Left ventricle myocardium superior (tissue), 1 donor: ENCODE measurements at regions not wholly inside any gene's neighbourhood (a gene's known extent, or its start where the extent isn't known, plus 50 kb on each side); places are given as distances from the start of the nearest gene placed in this dataset.

Experiments
- ATAC-seq: fragments of 200-7000 bp; cut with Tn5 transposase; one replicate; pipeline ENCODE4 v1.9.1; 2020; ENCODE audit warnings: mild to moderate bottlenecking, moderate library complexity
- DNase-seq: peaks from one replicate; pipeline ENCODE4 v3.0.0-alpha.2; 2020
- intact Hi-C: fragments of 100-400 bp; cut with micrococcal nuclease; formaldehyde crosslinking; loops from one replicate; pipeline ENCODE4 v1.11.0; 2022
- donor health status: DM: no; HTN: yes; CAD: no; lungs with severe emphysema.

GRCh38 chr18:78739882-78740677, 239.5 kb upstream of the SALL3 start:
- intact Hi-C loops = no loop called here
- no peak for ATAC-seq
- DNase-seq = no peak

DNA sequence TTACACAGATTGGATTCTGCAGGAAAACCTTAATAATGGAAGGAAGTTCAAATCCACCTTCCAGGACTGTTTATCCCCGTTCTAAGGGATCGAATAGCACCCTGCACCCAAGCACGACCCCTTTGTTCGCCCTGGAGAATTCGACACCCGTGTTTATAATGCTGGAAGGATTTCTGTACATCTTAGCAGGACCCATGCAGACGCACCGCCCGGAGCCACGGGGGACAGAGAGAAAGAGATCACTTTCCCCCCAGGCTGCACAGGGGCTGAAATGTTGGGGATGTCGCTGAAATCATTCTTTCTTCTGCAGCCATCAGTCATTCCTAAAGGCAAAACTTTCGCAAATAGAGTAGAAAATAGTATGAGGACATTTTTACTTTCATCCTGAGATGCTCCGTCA, 238.7 kb upstream of the SALL3 start:
- ATAC-seq (no peak), DNase-seq (no peak)
- intact Hi-C loops = no loop called here

GRCh38 chr18:78741381-78742217, 238.0 kb upstream of the SALL3 start:
- no peak for DNase-seq
- intact Hi-C loops = no loop called here

DNA sequence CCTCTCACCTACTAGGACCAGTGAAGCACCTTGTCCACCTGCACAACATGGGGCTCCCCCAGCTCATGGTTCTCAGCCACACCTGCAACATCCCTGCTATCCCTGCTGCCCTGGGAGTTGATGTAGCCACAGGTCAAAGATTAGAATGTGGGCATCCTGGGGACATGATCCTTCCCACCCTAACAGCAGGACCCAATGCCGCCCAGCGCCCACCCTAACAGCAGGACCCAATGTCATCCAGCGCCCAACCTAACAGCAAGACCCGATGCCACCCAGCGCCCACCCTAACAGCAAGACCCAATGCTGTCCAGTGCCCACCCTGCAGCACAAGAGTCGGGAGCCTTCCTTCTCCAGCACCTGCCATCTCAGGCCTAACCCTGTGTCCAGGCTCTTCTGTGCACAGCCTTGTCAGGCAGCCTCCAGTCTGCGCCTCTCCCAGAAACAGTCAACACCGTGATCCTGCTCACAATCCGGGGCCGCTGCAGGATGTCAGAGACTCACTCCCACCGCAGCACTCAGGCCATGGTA, 237.3 kb upstream of the SALL3 start:
- intact Hi-C loops = no loop called here
- no peak for DNase-seq
- ATAC-seq = no peak

More at GRCh38 chr18:78741381-78742217, 238.0 kb upstream of the SALL3 start:
- no peak for ATAC-seq

GRCh38 chr18:78743078-78743477, 236.5 kb upstream of the SALL3 start:
- intact Hi-C loops = no loop called here
- ATAC-seq (no peak), DNase-seq (no peak)

DNA sequence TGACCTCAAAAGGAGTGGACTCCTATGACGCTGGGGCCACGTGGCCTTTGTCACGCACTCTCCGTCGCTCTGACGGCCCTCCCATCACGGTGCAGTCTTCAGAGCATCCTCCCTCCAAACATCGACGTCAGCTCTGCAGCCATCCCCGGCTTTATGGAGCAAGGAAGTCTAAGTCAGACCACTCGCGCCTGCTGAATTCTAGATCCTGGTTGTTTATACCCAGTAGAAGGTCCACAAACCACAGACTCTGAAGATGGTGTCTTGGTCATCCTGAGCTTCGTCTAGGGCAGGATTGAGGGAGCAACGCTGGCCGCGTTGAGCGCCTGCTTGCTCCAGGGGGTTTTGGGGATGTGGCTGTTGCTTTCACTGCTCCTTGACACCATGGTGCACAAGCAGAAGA, 228.0 kb upstream of the SALL3 start:
- ATAC-seq (no peak), DNase-seq (no peak)
- intact Hi-C loops = no loop called here

GRCh38 chr18:78753240-78753639, 226.4 kb upstream of the SALL3 start:
- ATAC-seq (no peak), DNase-seq (no peak)
- intact Hi-C loops = no loop called here

DNA sequence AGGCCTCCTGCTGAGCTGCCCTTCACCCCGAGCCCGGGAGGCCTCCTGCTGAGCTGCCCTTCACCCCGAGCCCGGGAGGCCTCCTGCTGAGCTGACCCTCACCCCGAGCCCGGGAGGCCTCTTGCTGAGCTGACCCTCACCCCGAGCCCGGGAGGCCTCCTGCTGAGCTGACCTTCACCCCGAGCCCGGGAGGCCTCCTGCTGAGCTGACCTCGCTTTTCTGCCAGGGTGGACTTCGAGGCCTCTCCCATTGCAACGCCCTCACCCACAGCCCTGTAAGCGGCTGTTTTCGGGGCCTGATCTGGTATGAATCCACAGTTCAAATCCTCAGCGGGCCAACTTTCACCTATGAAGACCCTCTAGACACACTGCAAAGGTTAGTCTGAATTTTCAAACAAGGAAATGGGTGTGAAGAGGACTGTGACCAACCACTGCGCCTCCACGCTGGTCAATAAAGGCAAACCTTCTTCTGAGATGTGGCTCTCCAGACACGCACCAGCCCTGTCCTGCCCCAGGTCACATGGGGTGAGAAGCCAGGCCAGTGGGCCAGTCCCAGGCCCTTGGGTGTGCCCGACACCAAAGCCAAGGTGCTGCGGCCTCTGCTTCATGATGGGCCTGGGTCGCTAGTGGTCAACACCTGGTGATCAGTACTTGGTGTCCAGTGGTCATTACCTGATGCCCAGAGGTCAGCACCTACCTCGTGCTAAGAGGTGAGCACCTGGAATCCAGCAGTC, 225.1 kb upstream of the SALL3 start:
- no peak for DNase-seq
- intact Hi-C loops = no loop called here
- no peak for ATAC-seq

DNA sequence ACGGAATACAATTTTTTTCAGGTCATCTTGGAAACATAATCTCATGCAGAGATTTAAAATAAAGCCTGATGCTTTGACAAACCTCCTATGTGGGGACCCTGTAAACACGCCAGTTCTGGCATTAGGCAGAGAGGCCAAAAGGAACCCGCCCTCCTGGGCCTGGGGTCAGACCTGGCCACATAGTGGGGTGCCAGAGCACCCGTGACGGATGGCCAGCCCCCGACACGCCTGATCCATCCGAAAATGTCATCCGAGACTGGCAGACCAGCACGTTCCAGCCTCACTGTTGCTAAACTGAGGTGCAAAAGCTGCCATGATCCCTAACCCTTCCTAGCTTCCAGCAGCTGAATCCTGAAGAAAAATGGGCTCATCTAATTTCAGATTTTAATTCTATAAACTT, 222.6 kb upstream of the SALL3 start:
- intact Hi-C loops = no loop called here
- ATAC-seq = no peak
- no peak for DNase-seq

GRCh38 chr18:78758496-78758895, 221.1 kb upstream of the SALL3 start:
- ATAC-seq = no peak
- no peak for DNase-seq
- intact Hi-C loops = no loop called here

DNA sequence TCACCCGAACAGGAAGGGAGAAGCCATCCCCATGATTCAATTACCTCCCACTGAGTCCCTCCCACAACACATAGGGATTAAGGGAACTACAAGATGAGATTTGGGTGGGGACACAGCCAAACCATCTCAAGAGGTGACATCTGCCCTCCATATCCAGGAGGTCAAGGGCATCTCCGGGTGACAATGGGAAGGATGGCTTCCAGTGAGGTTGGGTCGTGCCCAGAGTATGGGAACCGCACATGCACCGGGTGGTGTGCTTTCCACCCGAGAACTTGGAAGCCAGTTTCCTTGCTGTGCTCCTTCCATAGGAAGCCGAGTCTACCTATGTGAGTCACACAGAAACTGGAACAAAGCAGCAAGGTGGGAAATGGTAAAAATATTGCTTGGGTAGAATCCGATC, 216.9 kb upstream of the SALL3 start:
- intact Hi-C loops = no loop called here
- no peak for DNase-seq
- no peak for ATAC-seq

GRCh38 chr18:78764544-78764943, 215.1 kb upstream of the SALL3 start:
- no peak for DNase-seq
- intact Hi-C loops = no loop called here

GRCh38 chr18:78765142-78765541, 214.5 kb upstream of the SALL3 start:
- DNase-seq (no peak), ATAC-seq (no peak)
- intact Hi-C loops = no loop called here

More at GRCh38 chr18:78764544-78764943, 215.1 kb upstream of the SALL3 start:
- ATAC-seq = no peak

DNA sequence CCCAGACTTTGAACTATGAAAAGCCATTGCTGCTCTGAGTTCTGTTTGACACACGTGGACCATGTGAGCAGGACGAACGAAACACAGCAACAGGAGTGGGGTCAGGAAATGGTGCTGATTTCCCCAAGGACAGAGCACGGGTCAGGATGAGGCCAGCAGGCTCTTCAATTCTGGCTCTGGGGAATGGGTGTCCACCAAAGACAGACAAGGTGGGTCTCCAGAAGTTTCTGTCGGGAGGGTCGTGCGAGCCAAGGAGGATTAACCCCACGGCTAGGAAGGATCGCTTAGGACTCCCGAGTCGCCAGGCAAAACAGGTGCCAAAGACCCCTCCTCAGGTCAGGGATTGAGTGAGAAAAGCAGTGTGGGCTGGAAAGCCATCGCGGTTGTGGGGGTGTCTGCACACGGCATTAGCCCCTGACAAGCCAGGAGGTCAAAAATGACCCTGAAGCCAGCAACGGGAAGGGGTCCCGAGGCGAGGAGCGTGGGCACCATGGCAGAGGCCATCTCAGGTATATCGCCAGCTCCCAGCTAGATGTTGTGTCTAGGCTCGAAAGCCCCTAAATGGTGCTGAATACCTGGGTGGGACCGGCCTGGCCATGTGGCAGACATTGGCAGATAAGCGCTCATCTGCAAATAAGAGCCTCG, 213.9 kb upstream of the SALL3 start:
- DNase-seq = no peak
- intact Hi-C loops = no loop called here
- ATAC-seq = no peak

DNA sequence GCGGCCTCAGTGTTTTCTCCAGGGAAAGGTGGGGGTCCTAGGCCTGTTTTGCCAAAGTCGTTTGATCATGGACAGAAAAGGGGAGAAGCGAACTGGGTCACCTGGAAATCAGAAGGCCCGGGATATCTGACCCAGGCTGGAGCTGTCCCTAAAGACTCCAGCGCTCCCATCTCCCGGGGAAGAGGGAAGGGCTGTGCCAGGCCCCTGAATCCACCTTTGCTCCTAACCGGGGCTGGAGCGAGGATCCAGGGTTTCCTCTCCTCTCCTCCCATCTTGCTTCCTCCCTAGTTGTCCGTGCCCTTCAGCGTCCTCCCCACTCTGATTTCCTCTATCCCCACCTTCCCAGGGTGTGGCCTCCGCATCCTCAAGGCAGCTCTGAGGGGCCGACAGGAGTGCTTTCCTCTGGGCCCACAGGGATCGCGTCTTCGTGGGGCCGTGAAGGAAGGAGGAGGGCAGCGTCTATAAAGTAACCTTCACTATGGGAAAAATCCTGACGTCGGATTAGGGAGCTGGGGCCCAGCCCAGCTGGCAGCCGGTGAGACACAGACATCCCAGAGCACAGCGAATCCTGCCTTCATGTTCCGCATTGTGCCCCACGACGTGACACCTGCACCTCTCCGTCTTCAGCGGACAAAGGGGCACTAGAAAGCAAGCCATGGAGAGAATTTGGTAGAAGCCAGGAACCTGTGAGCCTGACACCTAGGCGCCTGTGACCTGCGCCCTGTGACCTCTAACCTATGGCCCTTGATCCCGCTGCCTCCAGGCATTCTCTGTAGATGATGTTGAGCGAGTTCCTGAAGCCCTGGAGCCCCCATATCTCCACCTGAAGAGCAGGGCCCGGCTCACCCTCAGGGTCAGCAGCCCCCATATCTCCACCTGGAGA, 212.7 kb upstream of the SALL3 start:
- intact Hi-C loops = no loop called here
- DNase-seq = no peak
- no peak for ATAC-seq

DNA sequence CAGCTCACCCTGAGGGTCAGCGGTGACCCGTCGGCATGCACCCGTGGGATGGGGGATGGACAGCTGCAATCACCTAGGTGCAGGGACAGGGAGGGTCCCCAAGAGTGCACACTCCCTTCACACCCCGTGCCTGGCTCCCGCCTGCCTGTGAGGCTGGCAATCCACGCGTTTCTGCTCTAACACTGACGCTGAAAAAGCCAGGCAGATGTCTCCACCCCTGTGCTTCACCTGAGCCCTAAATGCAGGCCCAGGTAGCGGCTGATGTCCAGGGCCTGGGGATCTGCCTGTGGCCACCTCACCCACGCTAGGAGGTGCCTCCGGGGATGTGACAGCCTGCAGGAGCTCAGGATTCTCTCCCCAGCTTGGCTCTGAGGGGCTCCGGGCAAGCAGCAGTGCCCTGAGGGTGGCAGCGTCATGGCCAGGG, 212.0 kb upstream of the SALL3 start:
- intact Hi-C loops = no loop called here
- no peak for ATAC-seq
- DNase-seq = no peak

DNA sequence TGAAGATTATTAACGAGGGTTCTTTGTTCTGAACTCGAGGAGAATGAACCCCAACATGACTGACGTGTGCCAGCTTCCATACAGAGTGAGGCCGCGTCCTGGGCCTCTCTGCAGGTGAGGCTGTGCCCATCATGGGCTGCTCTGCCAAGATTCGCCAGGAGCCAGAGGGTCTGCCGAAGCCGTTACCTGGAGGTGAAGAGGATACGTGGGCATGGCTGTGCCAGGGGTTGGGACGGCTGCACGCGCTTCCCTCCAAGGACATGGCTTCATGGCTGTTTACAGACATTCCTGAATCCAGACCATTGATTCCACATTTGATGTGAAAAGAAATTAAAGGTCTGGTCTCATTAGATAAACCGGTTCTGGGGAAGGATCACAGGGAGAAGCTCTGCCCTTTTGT, 211.4 kb upstream of the SALL3 start:
- ATAC-seq (no peak), DNase-seq (no peak)
- intact Hi-C loops = no loop called here
